Naive thymus-derived CD4-positive, alpha-beta T cell (primary cell): ENCODE measurements at regions not wholly inside any gene's neighbourhood (a gene's known extent, or its start where the extent isn't known, plus 50 kb on each side); places are given as distances from the start of the nearest gene placed in this dataset.

ENCODE experiments used
- ATAC-seq: fragments of 150-1000 bp; cut with Tn5 transposase; 2 replicates; pipeline ENCODE4 v1.10.0; 2021; ENCODE audit warnings: mild to moderate bottlenecking, moderate library complexity
- CTCF ChIA-PET: fragments of 350-600 bp; sonication (Branson Sonifier 250); formaldehyde crosslinking; loops from one replicate; lab custom pipeline; 2021; ENCODE audit warnings: antibody characterized with exemption; lab: Charles Lee
- POLR2A ChIA-PET: fragments of 350-600 bp; sonication (Branson Sonifier 250); formaldehyde crosslinking; loops from one replicate; lab custom pipeline; 2021; ENCODE audit warnings: antibody characterized with exemption, inconsistent platforms; lab: Charles Lee
- DNase-seq, 9 donors: peaks; one replicate each; pipeline versions ENCODE4 v3.0.0 to v3.0.0-alpha.2; 2020 to 2022; ENCODE audit warnings: mixed read lengths in 1 of 9
- H3K27ac ChIP-seq: one replicate; pipeline ENCODE4 v1.7.0; 2013; ENCODE audit warnings: mild to moderate bottlenecking, low read depth, low read length, moderate library complexity
- H3K27me3 ChIP-seq, 2 donors: one replicate each; pipeline ENCODE4 v1.7.0; 2013; ENCODE audit warnings: low read length in 2 of 2, mild to moderate bottlenecking in 2 of 2, moderate library complexity in 2 of 2; ENCODE audit not compliant: control insufficient read depth in 2 of 2, insufficient read depth in 2 of 2
- H3K36me3 ChIP-seq, 3 experiments: 1 replicate in 2 of 3; 2 replicates in 1 of 3; pipeline ENCODE4 v1.7.0; 2013; ENCODE audit warnings: low read length in 3 of 3, mild to moderate bottlenecking in 3 of 3, moderate library complexity in 1 of 3; ENCODE audit not compliant: insufficient read depth in 3 of 3, control insufficient read depth in 2 of 3
- H3K4me1 ChIP-seq, 2 donors: one replicate each; pipeline ENCODE4 v1.7.0; 2013; ENCODE audit warnings: low read length in 2 of 2, mild to moderate bottlenecking in 2 of 2, moderate library complexity in 1 of 2; ENCODE audit not compliant: control insufficient read depth in 2 of 2, insufficient read depth in 2 of 2
- H3K4me3 ChIP-seq: 2 replicates; pipeline ENCODE4 v1.7.0; 2013; ENCODE audit warnings: mild to moderate bottlenecking, low read length
- H3K9me3 ChIP-seq, 3 experiments: 1 replicate in 2 of 3; 2 replicates in 1 of 3; pipeline ENCODE4 v1.7.0; 2013; ENCODE audit warnings: low read length in 3 of 3; ENCODE audit not compliant: control insufficient read depth in 2 of 3
- H3K27ac Mint-ChIP-seq, 9 donors: one replicate each; pipeline ENCODE4 v1.8.0; 2020 to 2022; ENCODE audit warnings: mixed read lengths in 9 of 9, mild to moderate bottlenecking in 8 of 9, moderate library complexity in 5 of 9, inconsistent platforms in 2 of 9
- H3K27me3 Mint-ChIP-seq, 5 donors: one replicate each; pipeline ENCODE4 v1.8.0; 2021 to 2022; ENCODE audit warnings: mixed read lengths in 5 of 5, mild to moderate bottlenecking in 1 of 5
- H3K36me3 Mint-ChIP-seq, 5 donors: one replicate each; pipeline ENCODE4 v1.8.0; 2020 to 2022; ENCODE audit warnings: mixed read lengths in 5 of 5, mild to moderate bottlenecking in 3 of 5, inconsistent platforms in 1 of 5
- H3K4me1 Mint-ChIP-seq, 7 donors: one replicate each; pipeline ENCODE4 v1.8.0; 2020 to 2022; ENCODE audit warnings: mixed read lengths in 7 of 7, mild to moderate bottlenecking in 3 of 7, inconsistent platforms in 1 of 7
- H3K4me3 Mint-ChIP-seq, 10 donors: one replicate each; pipeline ENCODE4 v1.8.0; 2020 to 2022; ENCODE audit warnings: mild to moderate bottlenecking in 10 of 10, mixed read lengths in 10 of 10, moderate library complexity in 6 of 10, inconsistent platforms in 2 of 10
- H3K9me3 Mint-ChIP-seq, 11 donors: one replicate each; pipeline ENCODE4 v1.8.0; 2020 to 2022; ENCODE audit warnings: mixed read lengths in 11 of 11, mild to moderate bottlenecking in 4 of 11, inconsistent platforms in 1 of 11, moderate library complexity in 1 of 11
- intact Hi-C, 2 donors: fragments of 100-400 bp; cut with micrococcal nuclease; formaldehyde crosslinking; loops; one replicate each; pipeline ENCODE4 v1.15.1; 2023

- no peak overlapping the region for H3K27ac Mint-ChIP-seq
- no peak overlapping the region for H3K27ac ChIP-seq
- H3K4me3 Mint-ChIP-seq, result no peak overlapping the region
- H3K36me3 ChIP-seq, result no peaks in the 10 kb centered on the region
- POLR2A ChIA-PET, result no interaction called here
- peaks cover 0 to 29% (median 0%) of the 10 kb centered on the region in 5 donors for H3K27me3 Mint-ChIP-seq
- H3K36me3 Mint-ChIP-seq, result no peaks in the 10 kb centered on the region
- H3K4me1 ChIP-seq, result no peaks in the 10 kb centered on the region
- no peaks in the 10 kb centered on the region for H3K9me3 ChIP-seq
- ATAC-seq (no peak), DNase-seq (no peak)
- no peaks in the 10 kb centered on the region for H3K27me3 ChIP-seq
- H3K9me3 Mint-ChIP-seq, result peaks cover 0 to 1% (median 0%) of the 10 kb centered on the region in 11 donors
- no peaks in the 10 kb centered on the region for H3K4me1 Mint-ChIP-seq
- CTCF ChIA-PET, result no interaction called here
- intact Hi-C loops, result no loop called here
- H3K4me3 ChIP-seq, result no peak overlapping the region
Measured at GRCh38 chr7:96501318-96501717, 179.4 kb upstream of the SLC25A13 start.

- no peak overlapping the region for H3K27ac ChIP-seq
- intact Hi-C loops, result no loop called here
- Mint-ChIP-seq H3K4me1 (peaks cover 0 to 10% (median 7%) of the 10 kb centered on the region in 7 donors), H3K4me3 (no peak overlapping the region), H3K27me3 (peaks cover 0 to 27% (median 0%) of the 10 kb centered on the region in 5 donors), H3K36me3 (no peaks in the 10 kb centered on the region), H3K27ac (no peak overlapping the region), H3K9me3 (peaks cover 0 to 1% (median 0%) of the 10 kb centered on the region in 11 donors)
- H3K36me3 ChIP-seq, result no peaks in the 10 kb centered on the region
- no peak for ATAC-seq
- no peaks in the 10 kb centered on the region for H3K9me3 ChIP-seq
- POLR2A ChIA-PET, result no interaction called here
- CTCF ChIA-PET, result no interaction called here
- no peak overlapping the region for H3K4me3 ChIP-seq
- no peaks in the 10 kb centered on the region for H3K4me1 ChIP-seq
- DNase-seq, result no peak
- H3K27me3 ChIP-seq, result no peaks in the 10 kb centered on the region
Measured at GRCh38 chr7:96499532-96499931, 177.6 kb upstream of the SLC25A13 start.

GRCh38 chr7:96497567-96497966 lies 175.7 kb upstream of the SLC25A13 start:
- peaks cover 0 to 17% (median 7%) of the 10 kb centered on the region in 7 donors for H3K4me1 Mint-ChIP-seq
- H3K4me1 ChIP-seq, result no peaks in the 10 kb centered on the region
- H3K27ac ChIP-seq, result no peak overlapping the region
- no peaks in the 10 kb centered on the region for H3K27me3 ChIP-seq
- H3K27me3 Mint-ChIP-seq, result peaks cover 0 to 22% (median 5%) of the 10 kb centered on the region in 5 donors
- no peak overlapping the region for H3K27ac Mint-ChIP-seq
- ATAC-seq (no peak), DNase-seq (no peak)
- intact Hi-C loops, result loop anchor here in 1 of 2 donors (2.0 kb wide), 1 partner anchor 15 kb away; no protein-coding TSS in a partner anchor
- H3K36me3 Mint-ChIP-seq, result peaks cover 0 to 5% (median 0%) of the 10 kb centered on the region in 5 donors
- no peaks in the 10 kb centered on the region for H3K36me3 ChIP-seq
- H3K4me3 ChIP-seq, result no peak overlapping the region
- H3K4me3 Mint-ChIP-seq, result no peak overlapping the region
- POLR2A ChIA-PET, result no interaction called here
- peaks cover 0 to 1% (median 0%) of the 10 kb centered on the region in 11 donors for H3K9me3 Mint-ChIP-seq
- CTCF ChIA-PET, result no interaction called here
- no peaks in the 10 kb centered on the region for H3K9me3 ChIP-seq

- Mint-ChIP-seq H3K4me3 (peak overlapping the region in 2 of 10 donors; percentile 10 to 74), H3K27ac (peak overlapping the region in 4 of 9 donors; percentile 22 to 93 (median 46)), H3K36me3 (peaks cover 0 to 5% (median 0%) of the 10 kb centered on the region in 5 donors), H3K4me1 (peaks cover 0 to 25% (median 14%) of the 10 kb centered on the region in 7 donors), H3K27me3 (peaks cover 0 to 16% (median 5%) of the 10 kb centered on the region in 5 donors), H3K9me3 (peaks cover 0 to 1% (median 0%) of the 10 kb centered on the region in 11 donors)
- H3K4me1 ChIP-seq, result no peaks in the 10 kb centered on the region
- ChIA-PET CTCF (no interaction called here), POLR2A (no interaction called here)
- no peak overlapping the region for H3K27ac ChIP-seq
- H3K36me3 ChIP-seq, result no peaks in the 10 kb centered on the region
- H3K27me3 ChIP-seq, result no peaks in the 10 kb centered on the region
- no peak overlapping the region for H3K4me3 ChIP-seq
- DNase-seq (peak in 3 of 9 donors; percentile 6 to 28 (median 23)), ATAC-seq (no peak)
- intact Hi-C loops, result loop anchor here in 1 of 2 donors (2.0 kb wide), 1 partner anchor 13 kb away; no protein-coding TSS in a partner anchor
- H3K9me3 ChIP-seq, result no peaks in the 10 kb centered on the region
Measured at GRCh38 chr7:96495751-96496216, 173.9 kb upstream of the SLC25A13 start.

DNA sequence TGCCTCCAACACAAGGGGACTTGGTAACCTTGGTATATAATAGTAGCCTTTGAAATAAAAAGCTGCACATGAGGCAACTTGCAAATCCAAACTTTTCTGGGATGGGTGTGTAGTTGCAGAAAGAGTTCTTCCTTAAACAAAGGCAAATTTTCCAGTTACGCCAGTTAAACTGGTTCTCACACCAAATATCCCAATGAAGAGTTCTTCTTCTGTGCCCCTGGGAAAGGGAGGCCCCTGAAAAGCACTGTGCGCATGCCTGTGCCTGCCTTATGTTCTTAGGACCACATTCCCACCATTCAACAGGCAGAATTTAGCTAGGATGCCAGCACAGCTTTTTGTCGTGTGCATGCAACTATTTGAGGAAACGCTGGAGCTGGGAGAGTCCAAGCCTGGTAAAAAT lies 164.8 kb upstream of the SLC25A13 start:
- no peaks in the 10 kb centered on the region for H3K36me3 Mint-ChIP-seq
- no peak overlapping the region for H3K27ac ChIP-seq
- peaks cover 0 to 3% (median 0%) of the 10 kb centered on the region in 5 donors for H3K27me3 Mint-ChIP-seq
- no peak for ATAC-seq
- peaks cover 0 to 1% (median 0%) of the 10 kb centered on the region in 11 donors for H3K9me3 Mint-ChIP-seq
- intact Hi-C loops, result no loop called here
- ChIA-PET CTCF (interaction anchor here (1.1 kb wide), 1 partner anchor 12 kb away, joined by 3 read pairs; no protein-coding TSS in a partner anchor), POLR2A (no interaction called here)
- H3K4me3 ChIP-seq, result no peak overlapping the region
- H3K27me3 ChIP-seq, result no peaks in the 10 kb centered on the region
- H3K4me1 ChIP-seq, result no peaks in the 10 kb centered on the region
- DNase-seq, result no peak
- H3K27ac Mint-ChIP-seq, result no peak overlapping the region
- H3K4me1 Mint-ChIP-seq, result peaks cover 0 to 20% (median 4%) of the 10 kb centered on the region in 7 donors
- H3K36me3 ChIP-seq, result no peaks in the 10 kb centered on the region
- H3K4me3 Mint-ChIP-seq, result no peak overlapping the region
- no peaks in the 10 kb centered on the region for H3K9me3 ChIP-seq

GRCh38 chr7:96484845-96485244 lies 162.9 kb upstream of the SLC25A13 start:
- no peak overlapping the region for H3K4me3 ChIP-seq
- DNase-seq (no peak), ATAC-seq (no peak)
- Mint-ChIP-seq H3K9me3 (peaks cover 0 to 1% (median 0%) of the 10 kb centered on the region in 11 donors), H3K27me3 (peaks cover 0 to 1% (median 0%) of the 10 kb centered on the region in 5 donors), H3K4me3 (no peak overlapping the region), H3K36me3 (no peaks in the 10 kb centered on the region), H3K27ac (peak overlapping the region in 1 of 9 donors; percentile 18), H3K4me1 (peaks cover 0 to 16% (median 0%) of the 10 kb centered on the region in 7 donors)
- ChIA-PET CTCF (no interaction called here), POLR2A (no interaction called here)
- no peaks in the 10 kb centered on the region for H3K4me1 ChIP-seq
- H3K27ac ChIP-seq, result no peak overlapping the region
- no peaks in the 10 kb centered on the region for H3K9me3 ChIP-seq
- no peaks in the 10 kb centered on the region for H3K36me3 ChIP-seq
- no peaks in the 10 kb centered on the region for H3K27me3 ChIP-seq
- intact Hi-C loops, result no loop called here

- Mint-ChIP-seq H3K36me3 (peaks cover 0 to 1% (median 0%) of the 10 kb centered on the region in 5 donors), H3K9me3 (peaks cover 0 to 1% (median 0%) of the 10 kb centered on the region in 11 donors), H3K27me3 (peaks cover 0 to 1% (median 0%) of the 10 kb centered on the region in 5 donors), H3K4me3 (peak overlapping the region in 1 of 10 donors; percentile 8), H3K4me1 (peaks cover 3 to 21% (median 7%) of the 10 kb centered on the region in 7 donors), H3K27ac (peak overlapping the region in 1 of 9 donors; percentile 60)
- CTCF ChIA-PET, result no interaction called here
- ATAC-seq (no peak), DNase-seq (peak in 1 of 9 donors; percentile 2)
- POLR2A ChIA-PET, result no interaction called here
- H3K27me3 ChIP-seq, result no peaks in the 10 kb centered on the region
- H3K27ac ChIP-seq, result no peak overlapping the region
- no peaks in the 10 kb centered on the region for H3K4me1 ChIP-seq
- intact Hi-C loops, result no loop called here
- H3K9me3 ChIP-seq, result no peaks in the 10 kb centered on the region
- no peak overlapping the region for H3K4me3 ChIP-seq
- no peaks in the 10 kb centered on the region for H3K36me3 ChIP-seq
Measured at GRCh38 chr7:96484091-96484490, 162.2 kb upstream of the SLC25A13 start.
